IMR-90 (cell line): ENCODE measurements at regions not wholly inside any gene's neighbourhood (a gene's known extent, or its start where the extent isn't known, plus 50 kb on each side); places are given as distances from the start of the nearest gene placed in this dataset.

ENCODE experiments used
- ATAC-seq: fragments of 200-7000 bp; cut with Tn5 transposase; 2 replicates; pipeline ENCODE4 v1.9.1; 2020; ENCODE audit warnings: low read depth, mild to moderate bottlenecking, moderate library complexity
- BruUV-seq: library from RNA; stranded (reverse); fragments of 400-500 nt; replicated peaks from 2 replicates; lab custom pipeline; 2021; lab: Mats Ljungman, UMichigan
- CTCF ChIA-PET: fragments of 300-600 bp; formaldehyde crosslinking; extraction: SDS; loops from one replicate; lab custom pipeline; 2021; ENCODE audit warnings: antibody characterized with exemption; lab: Yijun Ruan, JAX
- POLR2A ChIA-PET: fragments of 300-600 bp; sonication (Branson Sonifier 250); formaldehyde crosslinking; loops from one replicate; lab custom pipeline; 2022; ENCODE audit warnings: antibody characterized with exemption; ENCODE audit not compliant: unreplicated experiment; lab: Charles Lee
- DNase-seq: peaks from one replicate; pipeline ENCODE4 v3.0.0; 2013
- H2AFZ ChIP-seq: replicated peaks from 2 replicates; pipeline ENCODE3; 2013; ENCODE audit warnings: low read length, mild to moderate bottlenecking; ENCODE audit not compliant: poor library complexity
- H2AK5ac ChIP-seq: 2 replicates; pipeline ENCODE4 v1.6.1; 2013; ENCODE audit warnings: low read depth, low read length, inconsistent platforms
- H2AK9ac ChIP-seq: replicated peaks from 2 replicates; pipeline ENCODE3; 2013; ENCODE audit warnings: mild to moderate bottlenecking, low read depth, low read length, moderate library complexity; ENCODE audit not compliant: poor library complexity
- H2BK120ac ChIP-seq: 2 replicates; pipeline ENCODE4 v1.6.1; 2013; ENCODE audit warnings: low read depth, low read length, inconsistent platforms
- H2BK15ac ChIP-seq: 3 replicates; pipeline ENCODE4 v1.6.1; 2013; ENCODE audit warnings: low read depth, low read length, inconsistent platforms
- H2BK20ac ChIP-seq: 2 replicates; pipeline ENCODE4 v1.6.1; 2013; ENCODE audit warnings: low read depth, mild to moderate bottlenecking, inconsistent platforms, low read length, moderate library complexity
- H2BK5ac ChIP-seq: 2 replicates; pipeline ENCODE4 v1.6.1; 2013; ENCODE audit warnings: mild to moderate bottlenecking, low read depth, low read length, inconsistent platforms; ENCODE audit not compliant: poor library complexity, severe bottlenecking
- H3K14ac ChIP-seq: replicated peaks from 2 replicates; pipeline ENCODE4 v1.6.1; 2013; ENCODE audit warnings: low read depth, low read length, inconsistent platforms
- H3K18ac ChIP-seq: 2 replicates; pipeline ENCODE4 v1.6.1; 2013; ENCODE audit warnings: low read depth, low read length, control low read depth
- H3K23ac ChIP-seq: 2 replicates; pipeline ENCODE4 v1.6.1; 2013; ENCODE audit warnings: low read depth, low read length, inconsistent platforms
- H3K27ac ChIP-seq: 2 replicates; pipeline ENCODE4 v1.5.1; 2013; ENCODE audit warnings: mild to moderate bottlenecking, control low read depth, low read length; ENCODE audit not compliant: insufficient read depth
- H3K27me3 ChIP-seq: 2 replicates; pipeline ENCODE4 v1.6.1; 2013; ENCODE audit warnings: low read length; ENCODE audit not compliant: control insufficient read depth, insufficient read depth
- H3K36me3 ChIP-seq: 2 replicates; pipeline ENCODE4 v1.6.1; 2013; ENCODE audit warnings: low read length, mixed read lengths; ENCODE audit not compliant: control insufficient read depth, insufficient read depth
- H3K4ac ChIP-seq: 2 replicates; pipeline ENCODE4 v1.6.1; 2013; ENCODE audit warnings: low read depth, low read length, inconsistent platforms
- H3K4me1 ChIP-seq: 2 replicates; pipeline ENCODE4 v1.6.1; 2013; ENCODE audit warnings: low read length, mixed read lengths; ENCODE audit not compliant: control insufficient read depth, insufficient read depth
- H3K4me2 ChIP-seq: 2 replicates; pipeline ENCODE4 v1.6.1; 2013; ENCODE audit warnings: low read depth, mild to moderate bottlenecking, control low read depth, low read length, moderate library complexity
- H3K4me3 ChIP-seq: 2 replicates; pipeline ENCODE4 v1.5.1; 2013; ENCODE audit warnings: low read depth, mild to moderate bottlenecking, control low read depth, low read length, moderate library complexity; ENCODE audit not compliant: insufficient read depth
- H3K56ac ChIP-seq: 2 replicates; pipeline ENCODE4 v1.6.1; 2013; ENCODE audit warnings: low read length, inconsistent platforms; ENCODE audit not compliant: insufficient read depth; ENCODE audit errors: extremely low read depth
- H3K79me1 ChIP-seq, 2 experiments: 2 replicates each; pipeline ENCODE4 v1.6.1; 2013; ENCODE audit warnings: low read length in 2 of 2, inconsistent platforms in 1 of 2, low read depth in 1 of 2
- H3K9ac ChIP-seq: 2 replicates; pipeline ENCODE4 v1.6.1; 2013; ENCODE audit warnings: low read depth, low read length, control low read depth
- H3K9me1 ChIP-seq: 2 replicates; pipeline ENCODE4 v1.6.1; 2013; ENCODE audit warnings: low read length, inconsistent platforms; ENCODE audit not compliant: insufficient read depth
- H3K9me3 ChIP-seq: 2 replicates; pipeline ENCODE4 v1.6.1; 2013; ENCODE audit warnings: low read length; ENCODE audit not compliant: control insufficient read depth, insufficient read depth
- H4K20me1 ChIP-seq: 2 replicates; pipeline ENCODE4 v1.6.1; 2013; ENCODE audit warnings: low read length, inconsistent platforms; ENCODE audit not compliant: insufficient read depth
- H4K5ac ChIP-seq: 2 replicates; pipeline ENCODE4 v1.6.1; 2013; ENCODE audit warnings: mild to moderate bottlenecking, low read depth, low read length, control low read depth
- H4K8ac ChIP-seq, 2 experiments: 2 replicates each; pipeline ENCODE4 v1.6.1; 2013; ENCODE audit warnings: low read depth in 2 of 2, low read length in 2 of 2, control low read depth in 1 of 2, inconsistent platforms in 1 of 2
- H4K91ac ChIP-seq: 2 replicates; pipeline ENCODE4 v1.6.1; 2013; ENCODE audit warnings: low read depth, low read length, inconsistent platforms; ENCODE audit not compliant: insufficient read depth
- BHLHE40 ChIP-seq: fragments of 150-350 bp; IDR thresholded peaks from 2 replicates; pipeline ENCODE4 v1.6.1; 2016; ENCODE audit warnings: mild to moderate bottlenecking, low read depth, low read length
- MAFK ChIP-seq: IDR thresholded peaks from 2 replicates; pipeline ENCODE4 v1.6.1; 2012; ENCODE audit warnings: low read depth, low read length, improper control_type of control experiment
- POLR2A ChIP-seq: IDR thresholded peaks from 2 replicates; pipeline ENCODE4 v1.6.1; 2012; ENCODE audit warnings: mild to moderate bottlenecking, low read depth, low read length
- RCOR1 ChIP-seq: IDR thresholded peaks from 2 replicates; pipeline ENCODE4 v1.6.1; 2012; ENCODE audit warnings: mild to moderate bottlenecking, low read length, improper control_type of control experiment; ENCODE audit not compliant: insufficient replicate concordance
- WGBS, 2 experiments: methylation state at CpG; one replicate each; pipeline versions ENCODE4 v1.1.5 to v1.1.7; 2013; ENCODE audit warnings: missing lambda C conversion rate in 2 of 2; ENCODE audit not compliant: insufficient read length in 1 of 2; ENCODE audit errors: extremely low coverage in 2 of 2; 5-methylcytosine and 5-hydroxymethylcytosine counted together
- dilution Hi-C: fragments of 300-500 bp; cut with HindIII; formaldehyde crosslinking; loops from one replicate; pipeline ENCODE4 v1.14.3; 2018; ENCODE audit warnings: low sequenced_read_pairs; ENCODE audit not compliant: unreplicated experiment
- in situ Hi-C: fragments of 300-500 bp; cut with MboI; formaldehyde crosslinking; loops from 3 replicates; pipeline ENCODE4 v1.14.3; 2019; ENCODE audit warnings: low sequenced_read_pairs, inconsistent platforms, mixed read lengths
- intact Hi-C: fragments of 100-400 bp; cut with micrococcal nuclease; formaldehyde crosslinking; loops from 2 replicates; pipeline ENCODE4 v1.10.0; 2022
- TF ChIP-seq, protein P1 (sequence below): fragments of 150-350 bp; IDR thresholded peaks from 2 replicates; pipeline ENCODE4 v1.6.1; 2016; ENCODE audit warnings: low read depth, mild to moderate bottlenecking, low read length, moderate library complexity, borderline replicate concordance

DNA sequence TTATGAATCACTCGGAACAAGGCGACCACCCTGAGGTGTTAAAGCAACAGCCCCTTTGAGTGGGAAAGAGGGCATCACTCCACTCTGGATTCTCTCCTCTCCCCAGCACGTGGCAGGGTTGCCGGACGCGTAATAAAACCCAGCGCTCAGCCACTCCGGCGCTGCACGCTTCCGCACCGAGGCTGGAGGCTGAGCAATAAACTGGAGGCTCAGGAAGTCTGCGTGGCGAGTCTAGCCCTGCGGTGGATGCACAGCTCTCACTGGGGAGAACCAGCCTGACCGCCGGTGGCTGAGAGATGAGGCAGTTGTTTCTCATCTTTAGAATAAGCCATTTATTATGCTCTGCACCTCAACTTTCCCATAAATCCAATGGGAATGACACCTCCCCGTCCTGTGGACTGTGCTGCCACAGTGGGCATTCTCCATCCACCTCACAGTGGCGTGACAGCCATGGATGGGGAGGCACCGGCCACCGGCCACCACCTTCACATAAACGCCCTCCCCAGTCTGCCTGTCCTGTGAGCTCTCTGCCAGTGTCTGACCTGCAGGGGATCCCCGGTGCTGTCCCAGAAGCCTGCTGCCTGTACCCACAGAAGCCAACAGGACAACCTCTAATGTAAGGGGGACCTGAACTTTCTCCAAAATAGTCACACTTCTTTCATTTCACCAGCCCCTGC lies 64.2 kb upstream of the GGTLC1 start:
- no peak overlapping the region for H3K4ac ChIP-seq
- H3K4me2 ChIP-seq = no peak overlapping the region
- no peak overlapping the region for H2AK5ac ChIP-seq
- H3K9me3 ChIP-seq = no peaks in the 10 kb centered on the region
- no peak overlapping the region for H4K8ac ChIP-seq
- H2BK5ac ChIP-seq = no peak overlapping the region
- ATAC-seq (no peak), DNase-seq (no peak)
- no peaks in the 10 kb centered on the region for H3K36me3 ChIP-seq
- no peaks in the 10 kb centered on the region for H3K4me1 ChIP-seq
- H2BK20ac ChIP-seq = no peak overlapping the region
- H3K4me3 ChIP-seq = no peak overlapping the region
- TF ChIP-seq MAFK = no peak
- TF ChIP-seq BHLHE40 = no peak
- TF ChIP-seq POLR2A = no peak
- no peak for TF ChIP-seq RCOR1
- TF ChIP-seq, protein P1, sequence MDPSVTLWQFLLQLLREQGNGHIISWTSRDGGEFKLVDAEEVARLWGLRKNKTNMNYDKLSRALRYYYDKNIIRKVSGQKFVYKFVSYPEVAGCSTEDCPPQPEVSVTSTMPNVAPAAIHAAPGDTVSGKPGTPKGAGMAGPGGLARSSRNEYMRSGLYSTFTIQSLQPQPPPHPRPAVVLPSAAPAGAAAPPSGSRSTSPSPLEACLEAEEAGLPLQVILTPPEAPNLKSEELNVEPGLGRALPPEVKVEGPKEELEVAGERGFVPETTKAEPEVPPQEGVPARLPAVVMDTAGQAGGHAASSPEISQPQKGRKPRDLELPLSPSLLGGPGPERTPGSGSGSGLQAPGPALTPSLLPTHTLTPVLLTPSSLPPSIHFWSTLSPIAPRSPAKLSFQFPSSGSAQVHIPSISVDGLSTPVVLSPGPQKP = no peak
- in situ Hi-C loops (no loop called here), dilution Hi-C loops (no loop called here), intact Hi-C loops (no loop called here)
- no peak overlapping the region for H3K56ac ChIP-seq
- no TSS peak for BruUV-seq
- no peak overlapping the region for H4K5ac ChIP-seq
- no peak overlapping the region for H3K14ac ChIP-seq
- ChIA-PET CTCF (no interaction called here), POLR2A (no interaction called here)
- 93% methylated on average over 6 of the region's 23 CpGs; no CpG with 5 or more reads in 1 of the 2 experiments for WGBS, 2 experiments
- H2AK9ac ChIP-seq = no peak overlapping the region
- no peaks in the 10 kb centered on the region for H4K20me1 ChIP-seq
- no peak overlapping the region for H3K9ac ChIP-seq
- H3K23ac ChIP-seq = no peak overlapping the region
- H3K27ac ChIP-seq = no peak overlapping the region
- H2BK120ac ChIP-seq = no peak overlapping the region
- H3K9me1 ChIP-seq = no peaks in the 10 kb centered on the region
- no peak overlapping the region for H3K18ac ChIP-seq
- no peak overlapping the region for H2AFZ ChIP-seq
- H3K27me3 ChIP-seq = no peaks in the 10 kb centered on the region
- H4K91ac ChIP-seq = no peak overlapping the region
- no peaks in the 10 kb centered on the region for H3K79me1 ChIP-seq
- H2BK15ac ChIP-seq = no peak overlapping the region
